ENCODE measurements at regions not wholly inside any gene's neighbourhood (a gene's known extent, or its start where the extent isn't known, plus 50 kb on each side); places are given as distances from the start of the nearest gene placed in this dataset.

DNA sequence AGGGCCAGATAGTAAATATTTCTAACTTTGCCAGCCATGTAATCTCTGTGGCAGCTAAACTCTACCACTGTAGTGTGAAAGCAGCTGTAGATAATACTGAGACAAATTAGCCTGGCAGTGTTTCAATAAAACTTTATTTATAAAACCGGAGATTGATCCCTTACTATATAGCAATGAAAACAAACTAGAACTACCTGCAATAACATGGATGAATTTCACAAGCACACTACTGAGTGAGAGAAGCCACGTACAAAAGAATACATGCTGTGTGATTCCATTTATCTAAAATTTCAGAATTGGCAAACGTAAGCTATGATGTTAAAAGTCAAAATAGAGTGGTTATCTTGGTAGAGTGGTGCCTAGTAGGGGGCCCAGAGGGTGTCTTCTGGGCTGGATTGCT, 198.7 kb upstream of the SGK1 start:
- no peaks in the 10 kb centered on the region for H3K9me3 Mint-ChIP-seq (ENCODE audit: unreplicated experiment)
- H3K4me3 Mint-ChIP-seq (ENCODE audit: unreplicated experiment), result no peak overlapping the region
- no peak for TF ChIP-seq CTCF (IDR thresholded peaks at IDR 0.05; ENCODE audit: unreplicated experiment)
- intact Hi-C loops (cut with micrococcal nuclease), result no loop called here
- H3K4me1 Mint-ChIP-seq (ENCODE audit: insufficient read depth, unreplicated experiment), result peaks cover 41% of the 10 kb centered on the region
- CTCF ChIA-PET, result interaction anchor here (0.8 to 1.6 kb wide), 4 partner anchors 10 to 345 kb away, joined by 3 to 4 read pairs (median 4); no protein-coding TSS in a partner anchor
- no TSS peak for BruUV-seq (replicated peaks)
- POLR2A ChIA-PET, result interaction anchor here (0.7 to 6.6 kb wide), 21 partner anchors 10 to 424 kb away, joined by 3 to 52 read pairs (median 5); no protein-coding TSS in a partner anchor
- peak; percentile 42 for DNase-seq (ENCODE audit: unreplicated experiment)
- peaks cover 6% of the 10 kb centered on the region for H3K36me3 Mint-ChIP-seq (ENCODE audit: insufficient read depth, unreplicated experiment)
- H3K27ac Mint-ChIP-seq (ENCODE audit: low read depth, unreplicated experiment), result peak overlapping the region; percentile 73
- no peaks in the 10 kb centered on the region for H3K27me3 Mint-ChIP-seq (ENCODE audit: insufficient read depth, unreplicated experiment)

GRCh38 chr6:134515986-134516385, 198.1 kb upstream of the SGK1 start:
- H3K27ac Mint-ChIP-seq (ENCODE audit: low read depth, unreplicated experiment), result no peak overlapping the region
- peaks cover 35% of the 10 kb centered on the region for H3K4me1 Mint-ChIP-seq (ENCODE audit: insufficient read depth, unreplicated experiment)
- DNase-seq (ENCODE audit: unreplicated experiment), result no peak
- intact Hi-C loops (cut with micrococcal nuclease), result no loop called here
- TF ChIP-seq CTCF (IDR thresholded peaks at IDR 0.05; ENCODE audit: unreplicated experiment), result no peak
- no peaks in the 10 kb centered on the region for H3K9me3 Mint-ChIP-seq (ENCODE audit: unreplicated experiment)
- H3K4me3 Mint-ChIP-seq (ENCODE audit: unreplicated experiment), result no peak overlapping the region
- H3K36me3 Mint-ChIP-seq (ENCODE audit: insufficient read depth, unreplicated experiment), result peaks cover 6% of the 10 kb centered on the region
- no TSS peak for BruUV-seq (replicated peaks)
- ChIA-PET CTCF (no interaction called here), POLR2A (interaction anchor here (0.7 to 6.6 kb wide), 13 partner anchors 10 to 425 kb away, joined by 3 to 52 read pairs (median 6); no protein-coding TSS in a partner anchor)
- no peaks in the 10 kb centered on the region for H3K27me3 Mint-ChIP-seq (ENCODE audit: insufficient read depth, unreplicated experiment)

GRCh38 chr6:134512981-134513391, 195.1 kb upstream of the SGK1 start:
- intact Hi-C loops (cut with micrococcal nuclease), result no loop called here
- POLR2A ChIA-PET, result interaction anchor here (0.7 to 6.6 kb wide), 7 partner anchors 10 to 195 kb away, joined by 3 to 52 read pairs (median 4); partner anchors contain the start of gene SGK1
- Mint-ChIP-seq H3K4me1 (ENCODE audit: insufficient read depth, unreplicated experiment) (peaks cover 28% of the 10 kb centered on the region), H3K9me3 (ENCODE audit: unreplicated experiment) (peaks cover 6% of the 10 kb centered on the region), H3K36me3 (ENCODE audit: insufficient read depth, unreplicated experiment) (peaks cover 6% of the 10 kb centered on the region), H3K27me3 (ENCODE audit: insufficient read depth, unreplicated experiment) (no peaks in the 10 kb centered on the region), H3K4me3 (ENCODE audit: unreplicated experiment) (no peak overlapping the region), H3K27ac (ENCODE audit: low read depth, unreplicated experiment) (no peak overlapping the region)
- TF ChIP-seq CTCF (IDR thresholded peaks at IDR 0.05; ENCODE audit: unreplicated experiment), result no peak
- CTCF ChIA-PET, result interaction anchor here (0.6 to 2.2 kb wide), 2 partner anchors 23 to 170 kb away, joined by 3 to 10 read pairs; no protein-coding TSS in a partner anchor
- no TSS peak for BruUV-seq (replicated peaks)
- no peak for DNase-seq (ENCODE audit: unreplicated experiment)

DNA sequence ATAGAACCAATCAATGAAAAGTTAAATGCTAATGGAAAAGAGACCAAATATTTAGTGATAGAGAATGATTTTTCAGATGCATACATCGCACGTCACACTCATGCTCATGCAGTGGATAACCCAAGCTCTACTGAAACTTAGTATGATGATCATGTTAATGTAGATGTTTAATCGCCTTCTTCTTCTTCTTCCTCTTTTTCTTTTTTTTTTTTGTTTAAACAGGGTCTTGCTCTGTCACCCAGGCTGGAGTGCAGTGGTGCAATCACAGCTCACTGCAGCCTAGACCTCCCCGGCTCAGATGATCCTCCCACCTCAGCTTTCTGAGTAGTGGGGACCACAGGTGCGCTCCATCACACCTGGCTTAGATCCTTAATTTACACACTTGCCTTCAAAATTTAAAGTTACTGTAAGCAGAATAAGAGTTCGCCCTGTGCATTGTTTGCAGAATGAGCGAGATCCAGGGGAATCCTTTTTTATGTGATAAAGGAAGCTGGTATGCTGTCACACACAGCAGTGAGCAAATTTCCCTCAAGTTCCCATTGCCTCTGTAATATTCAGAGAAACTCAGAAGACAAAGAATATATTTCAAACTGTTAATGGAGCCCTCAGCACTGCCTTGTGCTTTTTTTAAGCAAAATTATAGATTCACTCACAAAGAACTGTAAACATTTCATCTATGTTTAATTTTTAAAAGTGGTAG, 194.2 kb upstream of the SGK1 start:
- ChIA-PET CTCF (interaction anchor here (0.9 kb wide), 1 partner anchor 24 kb away, joined by 3 read pairs; no protein-coding TSS in a partner anchor), POLR2A (interaction anchor here (1.1 to 6.6 kb wide), 2 partner anchors 11 to 109 kb away, joined by 5 to 52 read pairs; no protein-coding TSS in a partner anchor)
- no peak for DNase-seq (ENCODE audit: unreplicated experiment)
- Mint-ChIP-seq H3K27ac (ENCODE audit: low read depth, unreplicated experiment) (no peak overlapping the region), H3K27me3 (ENCODE audit: insufficient read depth, unreplicated experiment) (no peaks in the 10 kb centered on the region), H3K9me3 (ENCODE audit: unreplicated experiment) (peaks cover 6% of the 10 kb centered on the region), H3K36me3 (ENCODE audit: insufficient read depth, unreplicated experiment) (peaks cover 6% of the 10 kb centered on the region), H3K4me3 (ENCODE audit: unreplicated experiment) (no peak overlapping the region), H3K4me1 (ENCODE audit: insufficient read depth, unreplicated experiment) (peaks cover 20% of the 10 kb centered on the region)
- intact Hi-C loops (cut with micrococcal nuclease), result no loop called here
- BruUV-seq (replicated peaks), result no TSS peak
- TF ChIP-seq CTCF (IDR thresholded peaks at IDR 0.05; ENCODE audit: unreplicated experiment), result no peak

All from MCF 10A (cell line).